Astrocyte (in vitro differentiated cells and primary cell): ENCODE measurements at regions not wholly inside any gene's neighbourhood (a gene's known extent, or its start where the extent isn't known, plus 50 kb on each side); places are given as distances from the start of the nearest gene placed in this dataset.

Source experiments
- EZH2 ChIP-seq: IDR thresholded peaks from 2 replicates; pipeline ENCODE4 v1.6.1; 2012; ENCODE audit warnings: mild to moderate bottlenecking, low read length, inconsistent platforms; ENCODE audit not compliant: insufficient read depth
- TF ChIP-seq, protein P1 (sequence below): IDR thresholded peaks from 2 replicates; pipeline ENCODE4 v1.5.1; 2011; ENCODE audit warnings: low read depth, mild to moderate bottlenecking, inconsistent platforms, low read length, moderate library complexity; ENCODE audit not compliant: insufficient read depth

DNA sequence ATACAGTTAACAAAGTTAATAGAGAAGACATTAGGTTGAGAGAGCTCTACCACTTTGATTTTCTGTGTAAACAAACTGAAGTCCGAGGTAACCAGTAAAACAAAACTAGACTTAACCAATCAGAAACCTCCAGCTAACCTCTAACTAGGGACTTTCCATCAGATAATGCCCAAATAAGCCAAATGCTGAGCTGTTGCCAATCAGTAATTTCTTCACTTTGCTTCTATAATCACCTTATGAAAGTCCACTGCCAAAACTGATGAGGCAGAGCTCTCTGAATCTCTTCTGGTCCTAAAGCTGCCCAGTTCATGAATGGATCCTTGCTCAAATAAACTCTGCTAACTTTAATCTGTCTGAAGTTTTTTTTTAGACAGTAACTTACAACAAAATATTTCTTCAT is 448.0 kb upstream of the NECTIN3 start:
- TF ChIP-seq, protein P1, sequence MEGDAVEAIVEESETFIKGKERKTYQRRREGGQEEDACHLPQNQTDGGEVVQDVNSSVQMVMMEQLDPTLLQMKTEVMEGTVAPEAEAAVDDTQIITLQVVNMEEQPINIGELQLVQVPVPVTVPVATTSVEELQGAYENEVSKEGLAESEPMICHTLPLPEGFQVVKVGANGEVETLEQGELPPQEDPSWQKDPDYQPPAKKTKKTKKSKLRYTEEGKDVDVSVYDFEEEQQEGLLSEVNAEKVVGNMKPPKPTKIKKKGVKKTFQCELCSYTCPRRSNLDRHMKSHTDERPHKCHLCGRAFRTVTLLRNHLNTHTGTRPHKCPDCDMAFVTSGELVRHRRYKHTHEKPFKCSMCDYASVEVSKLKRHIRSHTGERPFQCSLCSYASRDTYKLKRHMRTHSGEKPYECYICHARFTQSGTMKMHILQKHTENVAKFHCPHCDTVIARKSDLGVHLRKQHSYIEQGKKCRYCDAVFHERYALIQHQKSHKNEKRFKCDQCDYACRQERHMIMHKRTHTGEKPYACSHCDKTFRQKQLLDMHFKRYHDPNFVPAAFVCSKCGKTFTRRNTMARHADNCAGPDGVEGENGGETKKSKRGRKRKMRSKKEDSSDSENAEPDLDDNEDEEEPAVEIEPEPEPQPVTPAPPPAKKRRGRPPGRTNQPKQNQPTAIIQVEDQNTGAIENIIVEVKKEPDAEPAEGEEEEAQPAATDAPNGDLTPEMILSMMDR, result no peak
- no peak for TF ChIP-seq EZH2
